ENCODE measurements at regions not wholly inside any gene's neighbourhood (a gene's known extent, or its start where the extent isn't known, plus 50 kb on each side); places are given as distances from the start of the nearest gene placed in this dataset.

- no peak for TF ChIP-seq YY1 (IDR thresholded peaks at IDR 0.05; ENCODE audit: insufficient read depth, insufficient read length)
- TF ChIP-seq SUZ12 (IDR thresholded peaks at IDR 0.05; ENCODE audit: extremely low read depth, insufficient read depth, insufficient read length) = no peak
- TF ChIP-seq ZNF274 (IDR thresholded peaks at IDR 0.05; ENCODE audit: low read depth, low read length) = no peak
Measured at GRCh38 chr7:131869169-131869844, 312.9 kb upstream of the PODXL start.

Data from NT2/D1 (cell line).